Thyroid gland (tissue), 4 donors: ENCODE measurements at regions not wholly inside any gene's neighbourhood (a gene's known extent, or its start where the extent isn't known, plus 50 kb on each side); places are given as distances from the start of the nearest gene placed in this dataset.

Source experiments
- CTCF ChIP-seq, 6 experiments: fragments of 200-600 bp in 3 of 6; fragments of 450-650 bp in 3 of 6; sonication (generic) in 3 of 6; IDR thresholded peaks; one replicate each; pipeline ENCODE4 v1.5.1; 2016 to 2019; ENCODE audit warnings: antibody characterized with exemption in 6 of 6, mild to moderate bottlenecking in 2 of 6, inconsistent platforms in 1 of 6, moderate library complexity in 1 of 6
- POLR2A ChIP-seq, 2 donors: fragments of 450-650 bp; IDR thresholded peaks; one replicate each; pipeline ENCODE4 v1.6.1; 2017; ENCODE audit warnings: antibody characterized with exemption in 2 of 2, mild to moderate bottlenecking in 2 of 2, moderate library complexity in 1 of 2

GRCh38 chr12:91940322-91940721 is 205.3 kb downstream of the BTG1 start:
- TF ChIP-seq CTCF (IDR thresholded peaks at IDR 0.05) (no peak), POLR2A (IDR thresholded peaks at IDR 0.05) (no peak)
